Keratinocyte (primary cell): ENCODE measurements at regions not wholly inside any gene's neighbourhood (a gene's known extent, or its start where the extent isn't known, plus 50 kb on each side); places are given as distances from the start of the nearest gene placed in this dataset.

ENCODE experiments used
- CTCF ChIP-seq, 3 experiments: IDR thresholded peaks in 1 of 3; conservative IDR thresholded peaks in 1 of 3; optimal IDR thresholded peaks in 1 of 3; 2 replicates in 2 of 3; 3 replicates in 1 of 3; pipeline versions ENCODE3 to v1.5.1; 2011; ENCODE audit warnings: low read length in 3 of 3, mild to moderate bottlenecking in 3 of 3, moderate library complexity in 2 of 3, control low read depth in 1 of 3, inconsistent platforms in 1 of 3; ENCODE audit not compliant: insufficient read depth in 2 of 3; ENCODE audit errors: extremely low read depth in 1 of 3
- EZH2 ChIP-seq: IDR thresholded peaks from one replicate; pipeline ENCODE4 v1.6.1; 2012; ENCODE audit warnings: inconsistent platforms, mild to moderate bottlenecking, low read length, moderate library complexity

GRCh38 chr7:43038254-43038653 lies 74.2 kb upstream of the HECW1 start:
- TF ChIP-seq CTCF (optimal IDR thresholded peaks at IDR 0.05 in 1 of 3, IDR thresholded peaks at IDR 0.05 in 1 of 3, conservative IDR thresholded peaks at IDR 0.05 in 1 of 3; ENCODE audit: extremely low read depth in 1 of 3, insufficient read depth in 2 of 3, low read length in 3 of 3) (no peak), EZH2 (no peak)
